ENCODE measurements at regions not wholly inside any gene's neighbourhood (a gene's known extent, or its start where the extent isn't known, plus 50 kb on each side); places are given as distances from the start of the nearest gene placed in this dataset.
"Not testable (repeated sequence)": the region's sequence is repeated elsewhere in the genome, so short reads cannot be mapped to it uniquely, and the experiment has no call there.

DNA sequence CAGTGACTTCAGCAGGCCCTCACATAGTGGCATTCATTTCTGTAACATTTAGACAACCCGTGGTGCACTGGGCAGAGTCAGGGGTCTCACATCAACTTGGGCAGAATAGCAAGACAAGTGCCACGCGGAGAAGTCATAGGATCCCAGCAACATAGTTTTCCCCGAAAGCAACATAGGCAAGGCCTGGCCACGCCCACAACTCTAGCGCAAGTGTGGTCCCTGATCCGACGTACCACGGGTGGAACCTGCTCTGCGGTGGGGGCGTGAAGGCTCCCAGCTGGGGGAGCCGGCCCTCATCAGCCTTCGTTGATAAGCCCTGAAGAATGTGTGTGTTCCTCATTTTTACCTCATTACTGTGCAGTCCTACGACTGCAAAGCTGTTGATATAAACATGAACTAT, 261.2 kb downstream of the EIPR1 start:
- DNase-seq (ENCODE audit: insufficient read length, low spot score) (no peak), FAIRE-seq (no peak)

DNA sequence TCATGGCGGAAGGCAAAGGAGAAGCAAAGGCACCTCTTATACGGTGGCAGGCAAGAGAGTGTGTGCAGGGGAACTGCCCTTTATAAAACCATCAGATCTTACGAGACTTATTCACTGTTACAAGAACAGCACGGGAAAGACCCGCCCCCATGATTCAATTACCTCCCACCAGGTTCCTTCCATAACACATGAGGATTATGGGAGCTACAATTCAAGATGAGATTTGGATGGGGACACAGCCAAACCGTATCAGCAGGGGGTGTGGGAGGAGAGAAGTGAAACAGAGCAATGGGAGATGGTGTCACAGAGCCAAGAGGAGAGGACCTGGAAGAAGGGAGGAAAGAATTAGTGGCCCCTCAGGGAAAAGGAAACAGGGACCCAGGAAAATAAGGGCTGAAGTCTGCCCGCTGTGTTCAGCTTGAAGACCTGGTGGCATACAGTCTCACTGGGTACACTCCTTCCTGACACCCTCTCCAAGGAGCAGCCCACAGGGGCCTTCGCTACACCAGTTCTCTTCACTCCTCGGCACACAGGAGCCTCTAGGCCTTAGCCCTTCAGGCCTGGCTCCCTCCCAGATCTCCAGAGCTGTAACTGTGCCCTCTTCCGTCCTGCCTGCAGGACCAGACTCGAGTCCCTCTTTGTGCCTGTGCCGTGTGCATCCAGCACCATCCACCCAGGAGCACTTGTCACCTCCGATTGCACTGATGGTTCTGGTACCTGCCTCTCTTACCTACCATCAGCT, 262.1 kb downstream of the EIPR1 start:
- no peak for DNase-seq (ENCODE audit: insufficient read length, low spot score)
- FAIRE-seq: no peak

DNA sequence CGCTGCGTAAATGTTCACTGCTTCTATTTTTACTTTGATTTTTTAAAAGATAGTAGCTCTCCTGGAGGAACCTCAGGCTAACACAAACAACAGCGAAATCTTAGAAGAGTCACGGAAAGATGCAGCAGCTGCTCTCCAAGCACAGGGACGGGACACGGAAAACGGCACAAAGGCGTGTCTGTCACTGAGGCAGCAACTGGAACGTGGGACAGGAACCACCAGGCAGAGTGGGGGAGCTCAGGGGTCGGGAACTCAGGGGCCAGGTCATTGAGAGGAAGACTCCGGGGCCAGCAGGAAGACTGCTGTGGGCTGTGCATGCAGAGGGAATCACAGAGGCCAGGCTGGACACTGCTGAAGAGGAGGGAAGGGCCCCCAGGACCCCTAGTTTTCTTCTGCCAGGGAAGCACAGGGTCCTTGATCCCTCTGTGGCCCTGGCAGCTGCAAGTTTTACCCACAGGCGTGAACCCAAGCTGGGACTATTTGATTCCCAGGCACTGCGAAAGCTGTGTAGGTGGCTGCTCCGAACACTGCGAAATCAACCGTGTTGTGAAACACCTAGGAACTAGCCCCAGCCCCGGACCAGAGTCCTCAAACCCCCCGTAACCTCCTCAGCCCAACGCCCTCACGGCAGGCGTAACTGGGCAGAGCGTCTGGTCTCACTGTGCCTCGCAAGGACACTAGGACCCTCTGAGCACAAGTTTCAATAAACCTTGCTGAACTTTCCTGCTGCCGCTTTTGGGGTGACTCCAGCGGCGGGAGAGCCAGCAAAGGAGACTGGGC, 263.0 kb downstream of the EIPR1 start:
- no peak for FAIRE-seq
- DNase-seq (ENCODE audit: insufficient read length, low spot score): no peak

DNA sequence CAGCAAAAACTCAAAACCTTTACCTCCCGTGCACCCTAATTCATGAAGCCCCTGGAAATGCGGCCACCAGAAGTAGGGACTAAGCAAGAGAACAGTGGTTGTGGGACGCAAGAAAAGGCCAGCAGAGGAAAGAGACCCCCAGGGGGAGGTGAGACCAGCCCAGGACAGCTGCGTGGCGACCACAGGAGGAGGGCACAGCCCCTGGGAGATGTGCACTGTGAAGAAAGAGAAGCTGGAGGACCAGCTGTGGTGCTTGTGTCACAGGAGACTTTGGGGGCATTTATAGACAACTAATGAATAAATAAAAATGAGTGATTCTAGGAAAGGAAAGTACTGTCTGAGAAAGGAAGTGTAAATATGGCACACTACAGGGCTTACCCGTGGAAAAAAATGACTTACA, 263.8 kb downstream of the EIPR1 start:
- DNase-seq (ENCODE audit: insufficient read length, low spot score) (no peak), FAIRE-seq (no peak)

DNA sequence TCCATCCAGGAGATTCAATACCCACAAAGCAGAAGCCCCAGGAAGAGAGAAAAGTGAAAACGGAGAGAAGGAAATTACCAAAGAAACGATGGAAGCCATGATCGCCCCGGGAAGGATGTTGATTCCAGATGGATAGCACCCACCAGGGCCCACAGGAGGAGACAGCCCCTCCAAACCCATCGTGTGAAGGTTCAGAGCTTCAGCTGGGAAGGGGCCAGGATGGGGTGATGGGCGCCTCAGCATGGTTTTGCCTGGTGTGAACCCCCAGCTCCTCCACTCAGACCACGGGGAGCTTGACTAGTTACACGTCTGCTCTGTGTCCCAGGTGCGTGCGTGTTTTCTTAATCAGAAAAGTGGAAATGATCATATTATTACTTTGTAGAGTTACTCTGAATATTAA, 264.5 kb downstream of the EIPR1 start:
- FAIRE-seq: no peak
- no peak for DNase-seq (ENCODE audit: insufficient read length, low spot score)

DNA sequence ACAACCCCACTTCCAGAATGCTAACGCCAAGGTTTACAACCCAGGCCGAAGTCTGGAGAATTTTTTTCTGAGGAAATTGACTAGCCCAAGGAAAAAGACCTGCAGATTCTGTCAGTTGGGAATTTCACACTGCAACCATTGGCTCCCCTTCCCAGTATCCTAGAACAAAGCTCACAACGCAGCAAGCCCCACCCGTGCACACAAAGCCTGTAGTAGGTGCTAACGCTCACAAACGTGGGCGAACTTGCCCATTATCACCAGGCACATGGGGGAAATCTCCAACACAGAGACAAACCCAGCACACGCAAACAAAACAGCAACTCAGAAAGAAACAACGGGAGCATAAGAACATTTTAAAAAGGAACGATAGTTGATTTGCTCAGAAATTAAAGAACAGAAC, 265.1 kb downstream of the EIPR1 start:
- no peak for DNase-seq (ENCODE audit: insufficient read length, low spot score)
- FAIRE-seq: no peak

DNA sequence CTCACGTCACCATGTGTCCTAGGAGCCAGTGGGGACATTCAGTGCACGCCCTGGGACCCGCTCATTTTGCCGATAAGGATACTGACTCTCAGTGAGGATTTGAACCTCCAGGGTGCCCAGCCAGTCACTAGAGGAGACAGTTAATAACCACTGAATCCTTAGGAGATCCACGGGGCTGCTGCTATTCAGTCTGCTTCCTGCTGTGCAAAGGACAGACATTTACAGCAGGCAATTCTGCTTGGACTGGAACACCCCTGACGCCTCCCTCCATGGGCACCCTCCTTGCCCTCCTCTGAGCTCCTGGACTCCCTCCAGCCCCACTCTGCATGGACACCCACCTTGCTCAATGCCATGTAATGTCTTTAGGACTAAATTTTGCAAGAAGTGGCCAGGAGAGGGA, 265.5 kb downstream of the EIPR1 start:
- FAIRE-seq (no peak), DNase-seq (ENCODE audit: insufficient read length, low spot score) (no peak)

DNA sequence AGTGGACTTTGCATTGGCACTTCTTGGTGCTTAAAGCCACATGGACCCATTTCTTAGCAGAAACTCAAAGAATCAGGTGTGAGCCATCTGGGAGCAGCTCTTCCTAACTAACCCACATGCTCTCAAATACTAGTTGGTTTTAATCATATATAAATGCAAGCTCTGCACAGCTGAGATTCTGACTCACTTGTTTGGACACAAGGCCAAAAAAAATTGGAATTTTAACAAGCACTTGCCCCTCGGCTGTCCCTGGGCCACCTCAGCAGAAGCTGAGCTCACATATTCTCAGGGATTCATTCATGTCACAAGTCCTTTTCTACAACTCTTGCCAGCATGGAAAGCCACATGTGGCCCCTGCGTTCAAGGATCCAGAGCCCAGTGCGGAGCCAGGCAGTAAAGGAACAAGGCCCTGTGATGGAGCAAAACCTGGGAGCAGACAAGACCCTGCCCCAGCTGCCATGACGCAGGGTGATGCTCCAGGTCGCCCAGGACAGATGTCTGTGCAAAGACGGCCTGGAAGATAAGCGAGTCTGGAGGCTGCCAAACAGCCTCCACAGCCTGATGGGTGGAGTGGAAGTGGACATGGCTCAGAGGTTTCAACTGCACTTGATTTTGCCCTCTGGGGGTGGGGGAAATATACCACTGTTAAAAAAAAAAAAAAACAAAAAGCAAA, 266.5 kb downstream of the EIPR1 start:
- no peak for FAIRE-seq
- DNase-seq (ENCODE audit: insufficient read length, low spot score): no peak

DNA sequence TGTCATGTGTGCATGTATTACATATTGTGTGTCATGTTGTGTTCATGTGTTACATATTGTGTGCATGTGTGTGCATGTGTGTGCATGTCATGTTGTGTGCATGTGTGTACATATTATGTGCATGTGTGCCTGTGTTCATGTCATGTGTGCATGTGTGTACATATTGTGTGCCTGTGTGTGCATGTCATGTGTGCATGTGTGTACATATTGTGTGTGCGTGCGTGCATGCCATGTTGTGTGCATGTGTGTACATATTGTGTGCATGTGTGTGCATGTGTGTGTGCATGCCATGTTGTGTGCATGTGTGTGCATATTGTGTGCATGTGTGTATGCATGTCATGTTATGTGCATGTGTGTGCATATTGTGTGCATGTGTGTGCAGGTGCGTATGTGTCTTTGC, 267.1 kb downstream of the EIPR1 start:
- DNase-seq (ENCODE audit: insufficient read length, low spot score) (no peak), FAIRE-seq (no peak)

DNA sequence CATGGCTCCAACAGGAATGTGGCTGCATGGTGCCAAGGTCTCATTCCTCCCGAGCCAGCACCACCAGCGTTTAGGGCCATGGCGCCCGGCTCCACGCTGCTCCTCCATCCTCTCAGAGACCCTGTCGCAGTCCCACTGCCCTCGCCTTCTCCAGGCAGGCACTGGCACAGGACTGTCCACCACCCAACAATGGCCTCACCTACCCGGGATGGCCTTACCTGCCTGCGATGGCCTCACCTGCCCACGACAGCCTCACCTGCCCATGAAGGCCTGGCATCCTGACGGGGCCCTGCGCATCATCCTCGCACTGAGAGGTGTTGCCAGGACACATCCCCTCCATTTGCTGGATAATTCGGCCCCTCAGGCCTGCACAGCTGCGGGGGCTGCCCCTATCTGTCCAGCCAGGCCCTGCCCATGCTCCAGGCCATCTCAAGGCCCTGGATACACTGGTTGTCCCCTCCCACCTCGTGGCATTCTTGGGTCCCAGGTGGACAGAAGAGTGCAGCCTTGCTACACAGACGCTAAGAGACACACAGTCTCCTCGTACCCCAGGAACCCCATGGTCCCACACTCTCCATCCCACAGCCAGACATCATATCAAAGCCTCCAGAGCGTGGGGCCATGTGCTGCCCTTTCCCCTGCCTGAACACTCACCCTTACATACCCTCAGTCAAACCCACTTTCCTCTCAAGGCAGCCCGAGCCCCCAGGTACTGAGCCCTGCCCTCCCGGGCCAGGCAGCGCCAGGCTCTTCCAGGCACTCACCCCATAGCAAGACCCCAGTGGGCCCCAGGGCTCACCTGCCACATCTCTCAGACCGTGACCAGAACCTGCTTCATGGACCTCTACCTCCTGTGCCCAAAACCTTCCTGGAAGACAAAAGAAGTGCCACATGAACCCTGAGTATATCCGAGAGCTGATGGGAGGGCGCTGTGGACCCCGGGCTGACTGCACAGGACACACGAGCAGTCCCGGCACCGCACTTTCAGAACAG, 268.6 kb downstream of the EIPR1 start:
- no peak for DNase-seq (ENCODE audit: insufficient read length, low spot score)
- no peak for FAIRE-seq

DNA sequence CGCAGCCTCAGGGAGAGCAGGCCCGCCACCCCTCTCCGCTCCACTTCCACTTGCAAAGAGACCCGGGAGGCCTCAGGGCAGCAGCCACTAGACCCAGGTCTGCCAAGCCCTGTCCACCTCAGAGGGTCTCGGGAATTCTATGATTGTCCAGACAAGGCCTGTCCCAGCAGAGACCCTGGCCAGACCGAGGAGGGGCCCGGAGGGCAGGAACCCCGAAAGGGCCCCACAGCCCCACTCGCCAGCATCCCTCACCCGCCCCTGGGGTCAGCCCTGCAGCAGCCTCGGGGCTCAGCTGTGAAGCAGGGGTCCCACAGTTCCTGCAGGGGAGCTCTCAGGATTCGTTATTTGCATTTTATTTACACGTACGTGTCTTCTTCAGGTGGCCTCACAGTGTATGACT, 269.5 kb downstream of the EIPR1 start:
- no peak for FAIRE-seq
- DNase-seq (ENCODE audit: insufficient read length, low spot score): no peak

DNA sequence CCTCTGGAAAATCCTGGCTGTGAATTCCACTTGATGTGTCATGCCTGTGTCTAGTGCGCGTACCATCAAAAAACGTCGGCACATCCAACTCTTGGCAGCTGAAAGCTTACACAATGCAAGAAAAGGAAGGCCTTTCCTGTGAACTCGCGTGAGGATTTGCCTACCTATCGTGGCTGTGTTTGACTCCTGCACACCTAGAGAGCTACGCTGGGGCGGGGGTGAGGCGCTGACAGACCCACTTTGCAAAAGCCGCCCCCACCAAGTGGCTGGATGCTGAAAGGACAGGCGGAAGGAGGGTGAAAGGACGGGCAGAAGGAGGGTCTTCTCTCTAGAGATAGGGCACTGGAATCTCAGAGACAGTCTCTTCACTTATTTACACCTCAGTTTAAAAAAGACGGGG, 270.1 kb downstream of the EIPR1 start:
- FAIRE-seq (no peak), DNase-seq (ENCODE audit: insufficient read length, low spot score) (no peak)

DNA sequence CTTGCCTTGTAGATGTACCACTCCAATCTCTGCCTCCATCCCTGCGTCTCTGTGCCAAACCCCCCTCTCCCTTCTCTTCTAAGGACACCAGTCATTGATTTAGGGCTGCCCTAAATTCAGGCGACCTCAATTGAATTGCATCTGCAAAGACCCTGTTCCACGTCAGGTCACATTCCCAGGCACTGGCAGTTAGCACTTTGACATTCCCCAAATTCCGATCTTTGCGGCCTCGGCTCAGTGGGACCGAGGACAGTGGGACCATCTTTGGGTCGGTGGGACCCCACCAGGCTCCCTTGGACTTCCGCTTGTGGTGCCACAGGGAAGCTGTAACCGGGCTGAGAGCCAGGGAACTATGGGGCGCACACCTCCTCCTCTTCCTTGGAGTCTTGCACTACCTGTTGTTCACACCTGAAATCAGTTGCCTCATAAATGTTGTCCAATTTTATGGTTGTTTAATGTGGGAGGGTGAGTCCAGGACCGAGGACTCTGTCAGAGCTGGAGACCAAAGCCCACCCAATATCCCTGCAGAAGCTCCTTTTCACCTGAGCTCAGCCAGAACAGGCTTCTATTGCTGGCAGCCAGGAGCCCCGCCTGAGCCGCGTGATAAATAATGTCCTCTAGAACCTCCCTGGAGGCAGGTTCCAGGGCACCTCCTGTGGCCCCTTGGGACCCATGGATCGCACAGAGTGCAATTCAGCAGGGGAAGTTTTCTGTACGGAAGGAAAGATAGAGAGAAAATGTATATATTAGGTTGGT, 271.6 kb downstream of the EIPR1 start:
- FAIRE-seq: no peak
- no peak for DNase-seq (ENCODE audit: insufficient read length, low spot score)

DNA sequence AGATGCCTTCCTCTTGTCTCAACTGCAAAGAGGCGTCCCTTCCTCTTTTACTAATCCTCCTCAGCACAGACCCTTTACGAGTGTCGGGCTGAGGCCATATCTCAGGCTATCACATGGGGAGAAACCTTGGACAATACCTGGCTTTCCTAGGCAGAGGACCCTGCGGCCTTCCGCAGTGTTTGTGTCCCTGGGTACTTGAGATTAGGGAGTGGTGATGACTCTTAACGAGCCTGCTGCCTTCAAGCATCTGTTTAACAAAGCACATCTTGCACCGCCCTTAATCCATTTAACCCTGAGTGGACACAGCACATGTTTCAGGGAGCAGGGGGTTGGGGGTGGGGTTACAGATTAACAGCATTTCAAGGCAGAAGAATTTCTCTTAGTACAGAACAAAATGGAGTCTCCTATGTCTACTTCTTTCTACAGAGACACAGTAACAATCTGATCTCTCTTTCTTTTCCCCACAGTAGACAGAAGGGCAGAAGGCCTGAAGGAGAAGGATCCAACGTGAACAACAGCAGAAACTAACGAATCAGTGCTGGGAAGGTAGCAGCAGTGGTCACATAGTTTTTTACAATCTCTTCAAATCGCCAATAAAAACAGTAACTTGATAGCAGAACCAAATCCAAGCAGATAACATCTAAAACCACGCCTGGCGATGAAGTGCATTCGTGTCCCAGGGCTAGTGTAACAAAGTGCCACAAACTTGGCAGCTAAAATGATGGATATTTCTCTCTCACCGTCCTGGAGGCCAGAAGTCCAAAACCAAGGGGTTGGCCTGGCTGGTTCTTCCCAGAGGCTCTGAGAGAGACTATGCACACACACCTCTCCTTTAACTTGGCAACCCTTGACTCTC, 272.4 kb downstream of the EIPR1 start:
- FAIRE-seq; DNase-seq (ENCODE audit: insufficient read length, low spot score): not testable (repeated sequence)

DNA sequence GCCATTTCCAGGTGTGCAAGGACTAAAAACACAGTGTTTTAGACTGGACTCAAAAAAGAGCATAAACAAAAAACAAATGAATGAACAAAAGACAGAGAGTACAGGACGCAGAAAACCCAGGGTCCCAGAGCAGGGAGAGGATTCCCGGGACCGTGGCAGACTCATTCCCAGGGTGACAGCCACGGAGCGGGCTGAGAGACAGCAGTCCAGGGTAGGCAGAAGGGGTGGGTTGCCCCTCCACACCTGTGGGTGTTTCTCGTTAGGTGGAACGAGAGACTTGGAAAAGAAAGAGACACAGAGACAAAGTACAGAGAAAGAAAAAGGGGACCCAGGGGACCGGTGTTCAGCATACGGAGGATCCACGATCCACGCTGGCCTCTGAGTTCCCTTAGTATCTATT, 273.4 kb downstream of the EIPR1 start:
- no peak for DNase-seq (ENCODE audit: insufficient read length, low spot score)

DNA sequence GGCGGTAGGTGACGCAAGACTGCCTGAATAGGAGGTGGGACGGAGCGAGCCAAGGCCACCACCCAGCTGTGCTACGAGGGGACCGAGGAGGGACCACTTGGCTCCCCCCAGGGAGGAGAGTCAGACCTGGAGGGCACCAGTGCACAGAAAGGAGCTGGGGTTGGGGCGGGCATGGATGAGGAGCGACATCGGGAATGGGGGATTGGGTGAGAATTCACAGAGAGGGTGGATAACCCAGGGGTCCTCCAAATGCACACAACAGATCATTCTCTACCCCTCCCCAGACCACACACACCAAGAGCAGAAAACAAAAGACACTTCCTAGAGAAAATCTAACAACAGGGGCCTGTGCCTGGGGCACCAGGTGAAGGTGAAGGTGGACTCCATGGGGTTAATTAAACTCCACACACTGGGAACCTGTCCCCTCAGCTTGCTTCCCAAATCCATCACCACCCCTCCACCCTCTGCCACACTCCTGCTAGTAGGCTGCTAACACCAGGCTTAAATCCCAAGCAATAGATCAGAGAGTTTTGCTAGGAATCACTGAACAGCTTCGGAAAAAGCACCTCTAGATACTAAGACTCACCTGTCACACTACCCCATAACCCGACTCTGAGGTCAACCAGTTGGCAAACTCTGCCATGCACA, 274.6 kb downstream of the EIPR1 start:
- no peak for FAIRE-seq
- no peak for DNase-seq (ENCODE audit: insufficient read length, low spot score)

More for the DNA sequence above, 273.4 kb downstream of the EIPR1 start:
- FAIRE-seq: no peak

DNA sequence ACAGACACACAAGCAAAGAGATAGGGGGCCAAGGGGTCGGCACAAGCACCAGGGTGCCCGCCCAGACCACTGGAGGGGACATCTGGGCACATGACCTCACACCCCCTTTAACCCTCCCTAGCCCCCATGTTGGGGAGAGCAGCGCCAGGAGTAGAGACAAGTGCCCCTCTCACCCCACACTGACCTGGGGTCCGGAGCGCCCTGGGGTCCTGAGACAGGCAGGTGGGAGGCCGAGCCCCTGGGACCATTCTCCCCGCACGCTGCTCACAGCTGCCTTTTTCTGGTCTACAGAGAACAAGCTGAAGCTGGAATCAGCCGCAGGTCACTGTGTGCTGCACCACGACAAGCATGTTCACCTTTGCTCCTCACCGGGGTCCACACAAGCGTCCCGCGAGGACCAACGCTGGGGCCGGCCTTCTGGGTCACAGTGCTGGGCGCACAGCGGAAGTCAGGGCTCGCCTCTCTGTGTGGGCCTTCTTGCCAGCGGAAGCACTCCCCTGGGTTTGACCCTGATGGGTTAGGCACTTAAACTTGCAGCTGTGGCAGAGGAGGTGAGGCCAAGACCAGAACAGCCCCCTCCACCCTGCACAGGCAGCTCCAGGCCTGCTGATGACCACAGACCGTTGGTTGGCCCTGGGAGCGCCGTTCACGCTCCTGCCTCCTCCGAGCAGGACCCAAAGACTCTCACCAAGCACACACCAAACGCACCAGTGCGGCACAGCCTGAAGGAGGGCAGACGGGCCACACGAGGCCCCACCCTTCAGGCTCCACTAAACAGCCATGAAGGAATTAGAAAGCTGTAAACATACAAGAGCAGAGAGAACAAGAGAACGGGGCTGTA, 275.3 kb downstream of the EIPR1 start:
- FAIRE-seq (no peak), DNase-seq (ENCODE audit: insufficient read length, low spot score) (no peak)

Measured in GM19239 (cell line).